GM12873 (cell line): ENCODE measurements at regions not wholly inside any gene's neighbourhood (a gene's known extent, or its start where the extent isn't known, plus 50 kb on each side); places are given as distances from the start of the nearest gene placed in this dataset.

Source experiments
- CTCF ChIP-seq: IDR thresholded peaks from 2 replicates; pipeline ENCODE4 v1.5.1; 2012; ENCODE audit warnings: low read depth, mild to moderate bottlenecking, moderate library complexity, low read length, control low read depth; ENCODE audit not compliant: insufficient read depth; ENCODE audit errors: missing control alignments

GRCh38 chr1:201589186-201589585 lies 50.3 kb downstream of the NAV1 start:
- no peak for TF ChIP-seq CTCF

GRCh38 chr1:201590474-201590873 lies 51.5 kb downstream of the NAV1 start:
- TF ChIP-seq CTCF: no peak

- no peak for TF ChIP-seq CTCF
Measured at GRCh38 chr1:201591348-201591747, 52.4 kb downstream of the NAV1 start.

- no peak for TF ChIP-seq CTCF
Measured at GRCh38 chr1:201591981-201592380, 53.1 kb downstream of the NAV1 start.

- no peak for TF ChIP-seq CTCF
Measured at GRCh38 chr1:201593200-201593921, 54.4 kb downstream of the NAV1 start.

GRCh38 chr1:201594575-201595245 lies 55.8 kb downstream of the NAV1 start:
- no peak for TF ChIP-seq CTCF

GRCh38 chr1:201595381-201595780 lies 56.5 kb downstream of the NAV1 start:
- no peak for TF ChIP-seq CTCF
